Choroid plexus epithelial cell (primary cell): ENCODE measurements at regions not wholly inside any gene's neighbourhood (a gene's known extent, or its start where the extent isn't known, plus 50 kb on each side); places are given as distances from the start of the nearest gene placed in this dataset.

Source experiments
- DNase-seq: peaks from one replicate; pipeline ENCODE4 v3.0.0-alpha.2; 2010; ENCODE audit warnings: low read depth
- H3K4me3 ChIP-seq: 2 replicates; pipeline ENCODE4 v1.5.1; 2011; ENCODE audit warnings: low read depth, mild to moderate bottlenecking, control low read depth, low read length, moderate library complexity
- TF ChIP-seq, protein P1 (sequence below): conservative IDR thresholded peaks from 2 replicates; pipeline ENCODE4 v1.5.1; 2011; ENCODE audit warnings: low read depth, mild to moderate bottlenecking, control low read depth, inconsistent platforms, low read length, moderate library complexity

DNA sequence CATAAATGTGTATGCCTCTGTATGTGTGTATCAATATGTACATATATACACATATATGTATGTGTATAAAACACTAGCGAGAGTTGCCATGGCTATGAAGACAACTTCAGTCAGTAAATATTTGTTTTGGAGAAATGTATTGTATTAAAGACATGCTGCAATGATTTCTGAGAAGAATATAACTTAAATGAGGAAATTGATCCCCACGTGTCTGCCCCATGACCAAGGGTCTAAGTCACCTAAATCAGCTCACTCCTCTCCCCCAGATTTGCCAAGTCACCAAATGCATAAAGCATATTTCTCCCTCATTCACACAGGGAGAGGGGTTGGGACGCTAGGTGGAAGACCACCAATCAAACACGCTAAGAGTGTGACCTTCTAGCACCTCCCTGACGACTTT, 58.3 kb upstream of the LYST start:
- no peak overlapping the region for H3K4me3 ChIP-seq
- DNase-seq = no peak
- TF ChIP-seq, protein P1, sequence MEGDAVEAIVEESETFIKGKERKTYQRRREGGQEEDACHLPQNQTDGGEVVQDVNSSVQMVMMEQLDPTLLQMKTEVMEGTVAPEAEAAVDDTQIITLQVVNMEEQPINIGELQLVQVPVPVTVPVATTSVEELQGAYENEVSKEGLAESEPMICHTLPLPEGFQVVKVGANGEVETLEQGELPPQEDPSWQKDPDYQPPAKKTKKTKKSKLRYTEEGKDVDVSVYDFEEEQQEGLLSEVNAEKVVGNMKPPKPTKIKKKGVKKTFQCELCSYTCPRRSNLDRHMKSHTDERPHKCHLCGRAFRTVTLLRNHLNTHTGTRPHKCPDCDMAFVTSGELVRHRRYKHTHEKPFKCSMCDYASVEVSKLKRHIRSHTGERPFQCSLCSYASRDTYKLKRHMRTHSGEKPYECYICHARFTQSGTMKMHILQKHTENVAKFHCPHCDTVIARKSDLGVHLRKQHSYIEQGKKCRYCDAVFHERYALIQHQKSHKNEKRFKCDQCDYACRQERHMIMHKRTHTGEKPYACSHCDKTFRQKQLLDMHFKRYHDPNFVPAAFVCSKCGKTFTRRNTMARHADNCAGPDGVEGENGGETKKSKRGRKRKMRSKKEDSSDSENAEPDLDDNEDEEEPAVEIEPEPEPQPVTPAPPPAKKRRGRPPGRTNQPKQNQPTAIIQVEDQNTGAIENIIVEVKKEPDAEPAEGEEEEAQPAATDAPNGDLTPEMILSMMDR = no peak

DNA sequence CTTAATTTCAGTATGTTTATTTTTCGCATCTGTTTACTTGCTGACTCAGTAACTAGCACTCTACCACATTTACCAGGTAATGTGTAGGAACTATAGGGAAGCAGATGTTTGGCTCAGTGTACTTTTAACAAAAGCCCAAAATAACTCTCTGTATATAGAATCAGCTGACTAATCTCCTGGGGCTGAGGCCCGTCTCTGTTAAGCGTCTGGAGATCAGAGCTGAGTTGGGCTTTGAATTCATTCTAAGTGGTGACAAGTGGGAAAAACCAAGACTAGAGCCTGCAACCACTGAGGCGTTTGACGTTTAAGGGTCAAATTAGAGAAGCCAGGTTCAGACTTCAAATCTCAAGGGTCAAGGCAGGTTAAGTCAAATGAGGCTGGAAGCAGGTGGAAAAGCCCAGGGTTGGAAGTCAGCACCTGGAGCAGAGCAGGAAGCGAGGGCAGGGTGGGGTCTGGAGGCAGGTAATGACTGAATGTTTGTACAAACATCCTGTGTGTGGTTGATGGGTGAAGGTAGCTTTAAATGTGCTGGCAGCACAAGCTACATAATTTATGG, 56.8 kb upstream of the LYST start:
- no peak overlapping the region for H3K4me3 ChIP-seq
- DNase-seq = peak; percentile 83
- TF ChIP-seq, protein P1 = no peak

DNA sequence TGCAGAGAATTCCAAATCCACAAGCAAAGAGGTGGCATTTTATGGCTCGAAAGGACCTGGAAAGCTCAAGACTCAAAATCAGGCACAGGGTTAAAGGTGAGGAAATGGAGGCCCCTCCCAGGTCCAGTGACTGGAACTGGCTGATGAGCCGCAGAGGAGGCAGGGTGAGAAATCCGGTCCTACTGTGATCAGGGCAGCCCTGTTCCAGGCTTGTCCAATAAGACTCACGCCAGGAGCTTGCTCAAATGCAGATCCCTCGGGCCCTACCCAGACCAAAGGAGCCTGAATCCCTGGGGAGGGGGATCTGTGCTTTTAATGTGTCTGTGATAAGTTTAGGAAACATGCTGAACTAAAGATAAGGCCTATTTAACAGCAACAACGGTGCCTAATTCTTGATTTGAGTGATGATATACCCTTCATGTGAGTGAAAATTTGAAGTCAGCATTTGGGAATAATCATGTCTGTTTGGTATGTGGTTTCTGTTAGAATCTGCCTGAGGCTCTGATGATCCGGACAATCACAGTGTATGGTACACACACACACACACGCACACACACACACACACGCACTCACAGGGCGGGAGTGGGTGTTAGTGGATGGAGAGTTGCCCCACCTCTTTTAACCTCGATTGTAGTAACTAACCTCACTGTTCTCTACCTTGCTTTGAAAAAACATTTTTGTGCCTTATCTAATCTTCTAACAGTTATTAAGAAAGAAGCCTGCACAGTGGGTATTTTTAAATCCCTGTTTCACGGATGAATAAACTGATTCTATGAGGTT, 54.1 kb upstream of the LYST start:
- TF ChIP-seq, protein P1 = no peak
- no peak overlapping the region for H3K4me3 ChIP-seq
- DNase-seq = no peak

DNA sequence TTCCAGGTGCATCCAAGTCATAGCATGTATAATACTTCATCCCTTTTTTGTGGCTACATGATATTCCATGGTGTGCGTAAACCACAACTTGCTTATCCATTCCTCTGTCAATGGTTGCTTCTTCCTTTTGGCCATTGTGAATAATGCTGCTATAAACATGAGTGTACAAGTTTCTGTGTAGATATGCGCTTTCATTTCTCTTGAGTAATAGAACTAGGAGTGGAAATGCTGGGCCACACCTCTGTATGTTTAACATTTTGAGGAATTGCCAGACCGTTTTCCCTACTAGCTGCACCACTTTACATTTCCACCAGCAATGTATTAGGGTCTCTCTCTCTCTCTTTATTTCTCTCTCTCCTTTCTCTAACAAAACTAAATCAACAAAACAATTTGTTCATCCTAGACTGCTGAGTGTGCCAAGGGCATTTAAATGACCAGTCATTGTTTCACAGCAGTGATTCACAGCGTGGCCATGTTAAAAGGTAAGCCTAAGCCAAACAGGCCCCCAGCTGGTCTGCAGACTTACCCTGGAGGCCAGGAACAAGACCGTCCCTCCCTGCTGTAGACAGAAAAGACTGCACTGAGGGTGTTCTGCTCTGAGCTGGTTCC, 53.2 kb upstream of the LYST start:
- no peak overlapping the region for H3K4me3 ChIP-seq
- peak; percentile 71 for DNase-seq
- TF ChIP-seq, protein P1 = no peak

DNA sequence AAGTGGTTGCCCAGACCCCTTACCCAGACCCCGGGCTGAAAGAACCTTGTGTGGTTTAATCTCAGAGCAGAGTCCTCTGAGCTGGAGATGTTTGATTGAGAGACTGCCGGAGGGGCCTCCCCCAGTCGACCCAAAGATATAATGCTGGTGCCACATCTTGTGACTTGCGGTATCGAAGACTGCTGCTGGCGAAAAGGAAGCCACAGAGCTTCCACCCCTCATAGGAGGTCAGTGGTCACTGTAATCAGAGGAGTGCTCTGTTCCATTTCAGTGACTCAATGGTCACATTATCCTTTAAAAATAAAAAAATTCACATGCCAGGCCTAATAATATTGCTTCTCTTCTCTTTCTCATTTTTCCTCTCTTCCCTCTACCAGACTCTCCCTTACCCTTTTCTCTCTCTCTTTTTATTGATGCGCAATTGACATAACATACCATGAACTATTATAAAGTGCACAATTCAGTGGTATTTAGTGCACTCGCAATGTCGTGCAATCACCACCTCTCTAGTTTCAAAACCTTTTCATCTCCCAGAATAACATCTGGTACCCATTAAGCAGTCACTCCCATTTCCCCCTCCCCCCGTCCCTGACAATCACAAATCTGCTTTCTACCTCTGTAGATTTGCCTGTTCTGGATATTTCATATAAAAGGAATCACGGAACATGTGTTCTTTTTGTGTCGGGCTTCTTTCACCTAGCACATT, 52.6 kb upstream of the LYST start:
- DNase-seq = no peak
- no peak overlapping the region for H3K4me3 ChIP-seq
- TF ChIP-seq, protein P1 = no peak

DNA sequence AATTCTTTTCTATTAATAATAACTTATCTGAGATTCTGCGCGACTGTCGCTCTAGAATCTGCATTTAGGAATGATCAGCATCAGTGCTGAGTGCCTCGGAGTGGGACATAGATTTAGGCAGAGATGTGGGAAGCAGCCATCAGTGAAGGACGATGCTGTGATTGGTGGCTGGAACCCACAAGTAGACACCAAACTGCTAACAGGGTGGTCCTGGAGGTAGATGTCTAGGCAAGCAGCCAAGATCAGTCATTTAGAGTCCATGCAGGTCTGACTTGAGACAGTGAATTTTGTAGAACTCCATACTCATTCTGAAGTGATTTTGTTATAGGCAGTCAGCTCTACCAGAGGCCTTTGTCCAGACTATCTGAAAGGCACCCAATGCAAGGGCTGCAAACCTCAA, 51.8 kb upstream of the LYST start:
- no peak for DNase-seq
- TF ChIP-seq, protein P1 = no peak
- H3K4me3 ChIP-seq = no peak overlapping the region
